GM13977 (cell line): ENCODE measurements at regions not wholly inside any gene's neighbourhood (a gene's known extent, or its start where the extent isn't known, plus 50 kb on each side); places are given as distances from the start of the nearest gene placed in this dataset.
"Not testable (repeated sequence)": the region's sequence is repeated elsewhere in the genome, so short reads cannot be mapped to it uniquely, and the experiment has no call there.

Experiments
- DNase-seq: peaks from one replicate; pipeline ENCODE4 v3.0.0; 2012; ENCODE audit warnings: low spot score
- in situ Hi-C: fragments of 300-500 bp; cut with MboI; formaldehyde crosslinking; loops from one replicate; pipeline ENCODE4 v1.12.0; 2022; ENCODE audit warnings: low sequenced_read_pairs, low pct_unique_long_range_greater_than_20kb, mixed read lengths, inconsistent platforms; ENCODE audit not compliant: unreplicated experiment
- TF ChIP-seq, protein P1 (sequence below): IDR thresholded peaks from 2 replicates; pipeline ENCODE4 v1.5.1; 2012; ENCODE audit warnings: mild to moderate bottlenecking, control low read depth; ENCODE audit not compliant: insufficient read depth; ENCODE audit errors: extremely low read depth, missing control alignments

DNA sequence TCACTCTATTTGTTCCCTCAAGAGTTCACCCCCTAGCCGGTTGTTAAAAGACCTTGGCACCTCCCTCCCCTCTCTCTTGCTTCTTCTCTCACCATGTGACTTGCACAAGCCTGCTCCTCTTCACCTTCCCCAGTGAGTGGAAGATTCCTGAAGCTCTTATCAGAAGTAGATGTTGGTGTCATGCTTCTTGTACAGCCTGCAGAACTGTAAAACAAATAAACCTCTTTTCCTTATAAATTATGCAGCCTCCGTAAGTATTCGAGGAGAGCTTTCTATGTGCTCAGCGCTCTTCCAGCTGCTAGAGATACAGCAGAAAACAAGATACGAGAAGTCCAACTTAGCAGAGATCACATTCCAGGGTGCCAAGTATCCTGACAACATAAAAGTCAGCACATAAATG is 147.0 kb upstream of the RUNX1 start:
- no peak for DNase-seq
- in situ Hi-C loops: no loop called here
- TF ChIP-seq, protein P1, sequence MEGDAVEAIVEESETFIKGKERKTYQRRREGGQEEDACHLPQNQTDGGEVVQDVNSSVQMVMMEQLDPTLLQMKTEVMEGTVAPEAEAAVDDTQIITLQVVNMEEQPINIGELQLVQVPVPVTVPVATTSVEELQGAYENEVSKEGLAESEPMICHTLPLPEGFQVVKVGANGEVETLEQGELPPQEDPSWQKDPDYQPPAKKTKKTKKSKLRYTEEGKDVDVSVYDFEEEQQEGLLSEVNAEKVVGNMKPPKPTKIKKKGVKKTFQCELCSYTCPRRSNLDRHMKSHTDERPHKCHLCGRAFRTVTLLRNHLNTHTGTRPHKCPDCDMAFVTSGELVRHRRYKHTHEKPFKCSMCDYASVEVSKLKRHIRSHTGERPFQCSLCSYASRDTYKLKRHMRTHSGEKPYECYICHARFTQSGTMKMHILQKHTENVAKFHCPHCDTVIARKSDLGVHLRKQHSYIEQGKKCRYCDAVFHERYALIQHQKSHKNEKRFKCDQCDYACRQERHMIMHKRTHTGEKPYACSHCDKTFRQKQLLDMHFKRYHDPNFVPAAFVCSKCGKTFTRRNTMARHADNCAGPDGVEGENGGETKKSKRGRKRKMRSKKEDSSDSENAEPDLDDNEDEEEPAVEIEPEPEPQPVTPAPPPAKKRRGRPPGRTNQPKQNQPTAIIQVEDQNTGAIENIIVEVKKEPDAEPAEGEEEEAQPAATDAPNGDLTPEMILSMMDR: no peak

DNA sequence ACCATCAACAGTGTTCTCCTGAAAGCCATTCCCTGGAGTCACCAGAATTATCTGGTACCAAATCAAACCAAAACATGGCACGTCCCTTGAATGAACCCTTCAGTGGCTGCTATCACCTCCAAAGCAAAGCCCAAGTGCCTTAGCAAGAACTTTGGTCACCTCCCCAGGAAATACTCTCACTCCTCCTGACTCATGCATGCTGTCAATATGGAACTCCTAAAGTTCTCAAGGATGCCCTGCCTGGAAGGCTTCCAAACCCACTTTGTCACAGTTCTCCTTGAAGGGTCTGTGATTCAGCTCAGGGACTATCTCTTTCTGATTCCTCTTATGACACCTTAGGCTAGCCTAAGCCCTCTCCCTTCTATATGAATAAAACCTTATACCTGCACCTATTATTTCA is 146.1 kb upstream of the RUNX1 start:
- no peak for DNase-seq
- TF ChIP-seq, protein P1: no peak
- in situ Hi-C loops: no loop called here

DNA sequence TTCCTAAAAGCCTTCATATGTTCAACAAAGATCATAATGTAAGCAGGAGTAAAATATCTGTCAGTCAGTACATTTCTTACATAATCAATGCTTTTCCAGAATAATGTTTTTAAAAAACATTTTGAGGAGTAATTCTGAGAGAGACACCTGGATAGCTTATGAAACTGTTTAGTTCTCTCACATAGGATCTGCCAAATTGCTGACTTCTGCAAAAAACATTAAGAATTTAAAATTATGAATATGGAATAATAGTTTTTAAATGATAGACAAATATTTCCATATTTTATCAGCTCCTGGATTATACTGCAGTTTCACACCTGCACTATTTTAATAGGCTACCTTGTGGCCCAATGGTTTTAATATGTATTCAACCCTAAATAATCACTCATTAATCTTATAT is 142.7 kb upstream of the RUNX1 start:
- no peak for DNase-seq
- TF ChIP-seq, protein P1: no peak
- in situ Hi-C loops: no loop called here

DNA sequence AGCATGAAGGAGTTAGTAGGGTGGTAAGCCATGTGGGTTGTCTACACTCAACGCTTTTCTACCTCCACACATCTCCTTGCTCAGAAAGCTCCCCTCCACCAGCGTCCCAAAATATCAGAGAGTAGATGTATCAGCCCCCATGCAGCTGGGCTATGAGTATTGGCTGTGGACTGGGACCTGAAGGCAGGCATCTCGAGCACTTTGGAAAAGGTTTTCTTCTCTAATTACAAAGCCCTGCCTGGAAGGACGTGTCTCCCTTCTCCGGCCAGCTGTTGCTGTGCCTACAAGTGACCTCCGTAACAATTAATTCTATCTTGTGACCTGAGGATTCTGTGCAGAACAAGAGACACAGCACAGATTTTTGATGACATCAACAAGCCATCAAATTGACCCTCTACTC is 142.0 kb upstream of the RUNX1 start:
- DNase-seq: no peak
- in situ Hi-C loops: no loop called here
- TF ChIP-seq, protein P1: no peak

DNA sequence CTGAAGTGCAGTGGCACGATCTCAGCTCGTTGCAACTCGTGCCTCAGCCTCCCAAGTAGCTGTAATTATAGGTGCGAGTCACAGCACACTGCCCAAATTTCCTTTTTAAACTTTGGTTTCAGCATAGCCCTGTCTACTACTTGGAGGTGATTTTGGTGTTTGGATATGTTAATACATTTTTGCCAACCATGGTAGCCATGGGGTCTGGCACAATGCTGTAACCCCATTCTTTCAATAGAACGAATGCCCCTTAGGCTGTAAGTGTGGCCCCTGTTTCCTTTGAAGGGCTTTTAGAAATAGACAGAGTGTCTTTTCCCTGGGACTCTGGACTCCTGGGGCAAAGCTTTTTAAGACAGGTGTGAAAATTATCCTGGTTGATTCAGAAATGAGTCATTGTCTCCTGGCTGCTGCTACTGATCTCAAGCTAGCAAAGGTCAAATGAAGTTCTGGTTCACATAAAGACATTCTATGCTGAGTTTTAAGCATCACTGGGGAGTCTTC is 141.1 kb upstream of the RUNX1 start:
- in situ Hi-C loops: no loop called here
- DNase-seq: no peak
- TF ChIP-seq, protein P1: no peak

DNA sequence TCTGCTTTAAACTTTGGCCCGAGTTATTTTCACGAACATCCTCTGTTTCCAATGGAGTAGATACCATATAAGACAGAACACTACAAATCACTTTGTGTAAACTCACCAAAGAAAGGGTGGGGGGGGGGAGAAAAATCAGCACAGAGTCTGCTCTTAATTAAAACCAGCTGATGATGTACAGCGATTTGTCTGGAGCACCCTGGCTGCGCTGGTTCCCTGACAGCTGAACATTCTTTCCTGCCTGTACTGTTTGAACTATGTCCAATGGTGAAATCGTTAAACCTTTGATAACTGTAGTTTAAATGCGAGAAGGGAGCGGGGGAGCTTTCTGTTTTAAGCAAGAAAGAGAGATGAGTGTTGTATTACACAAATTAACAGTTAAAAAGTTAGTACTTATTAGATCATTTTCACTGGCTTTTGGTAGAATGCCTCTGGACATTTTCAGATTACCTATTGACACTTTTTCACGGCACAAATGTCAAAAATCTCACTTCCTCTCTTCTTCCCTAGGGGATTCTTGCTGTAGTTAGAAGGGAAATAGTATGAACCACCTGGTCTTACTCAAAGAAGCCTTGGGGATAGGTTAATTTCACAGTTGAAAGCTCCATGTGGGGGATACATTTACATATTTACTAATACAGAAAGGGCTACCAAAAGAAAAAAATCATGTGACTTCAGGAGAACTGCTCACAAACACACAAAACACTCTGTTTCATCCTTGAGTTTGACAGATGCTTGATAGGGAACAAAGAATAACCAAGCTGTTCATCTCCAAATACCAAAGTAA is 140.2 kb upstream of the RUNX1 start:
- in situ Hi-C loops: no loop called here
- peak; percentile 53 for DNase-seq
- TF ChIP-seq, protein P1: no peak

DNA sequence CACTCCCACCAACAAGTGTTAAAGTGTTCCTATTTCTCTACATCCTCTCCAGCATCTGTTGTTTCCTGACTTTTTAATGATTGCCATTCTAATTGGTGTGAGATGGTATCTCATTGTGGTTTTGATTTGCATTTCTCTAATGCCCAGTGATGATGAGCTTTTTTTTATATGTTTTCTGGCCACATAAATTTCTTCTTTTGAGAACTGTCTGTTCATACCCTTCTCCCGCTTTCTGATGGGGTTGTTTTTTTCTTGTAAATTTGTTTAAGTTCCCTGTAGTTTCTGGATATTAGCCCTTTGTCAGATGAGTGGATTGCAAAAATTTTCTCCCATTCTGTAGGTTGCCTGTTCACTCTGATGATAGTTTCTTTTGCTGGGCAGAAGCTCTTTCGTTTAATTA is 134.3 kb upstream of the RUNX1 start:
- in situ Hi-C loops, DNase-seq: not testable (repeated sequence)
